Esophagus squamous epithelium (tissue), 5 donors: ENCODE measurements at regions not wholly inside any gene's neighbourhood (a gene's known extent, or its start where the extent isn't known, plus 50 kb on each side); places are given as distances from the start of the nearest gene placed in this dataset.

ENCODE experiments used
- DNase-seq: peaks from one replicate; lab custom pipeline; 2025; lab: John Stamatoyannopoulos, UW
- H3K27ac ChIP-seq, 4 donors: fragments of 200-600 bp; sonication (generic); one replicate each; pipeline ENCODE4 v1.5.1; 2016 to 2019; ENCODE audit warnings: mild to moderate bottlenecking in 1 of 4
- H3K27me3 ChIP-seq, 4 donors: fragments of 200-600 bp; sonication (generic); 1 replicate in 3 of 4; 2 replicates in 1 of 4; pipeline versions ENCODE4 v1.5.1 to v1.6.0; 2017 to 2021; ENCODE audit warnings: antibody characterized with exemption in 1 of 4
- H3K36me3 ChIP-seq, 3 donors: fragments of 200-600 bp; sonication (generic); one replicate each; pipeline ENCODE4 v1.5.1; 2016 to 2019
- H3K4me1 ChIP-seq, 3 donors: fragments of 200-600 bp; sonication (generic); one replicate each; pipeline ENCODE4 v1.5.1; 2017 to 2019
- H3K4me3 ChIP-seq, 4 donors: fragments of 200-600 bp; sonication (generic); 1 replicate in 3 of 4; 2 replicates in 1 of 4; pipeline ENCODE4 v1.5.1; 2016 to 2019; ENCODE audit warnings: mild to moderate bottlenecking in 2 of 4, moderate library complexity in 1 of 4
- H3K9me3 ChIP-seq, 3 donors: fragments of 200-600 bp; sonication (generic); one replicate each; pipeline ENCODE4 v1.5.1; 2016 to 2019
- POLR2A ChIP-seq, 4 donors: fragments of 450-650 bp; IDR thresholded peaks; one replicate each; pipeline ENCODE4 v1.6.1; 2017; ENCODE audit warnings: antibody characterized with exemption in 4 of 4, mild to moderate bottlenecking in 4 of 4, moderate library complexity in 3 of 4
- WGBS, 2 donors: methylation state at CpG; one replicate each; pipeline ENCODE4 v1.1.5; 2018; 5-methylcytosine and 5-hydroxymethylcytosine counted together
- intact Hi-C: fragments of 100-400 bp; cut with DNase I; formaldehyde crosslinking; loops from one replicate; pipeline ENCODE4 v1.15.0; 2022
- TF ChIP-seq, protein P1 (sequence below), 6 experiments: fragments of 450-650 bp in 4 of 6; fragments of 200-600 bp in 2 of 6; sonication (generic) in 2 of 6; IDR thresholded peaks; one replicate each; pipeline ENCODE4 v1.5.1; 2016 to 2019; ENCODE audit warnings: antibody characterized with exemption in 6 of 6, mild to moderate bottlenecking in 4 of 6, moderate library complexity in 4 of 6
- donor health status: DM: yes; HTN: yes; CAD: no.

DNA sequence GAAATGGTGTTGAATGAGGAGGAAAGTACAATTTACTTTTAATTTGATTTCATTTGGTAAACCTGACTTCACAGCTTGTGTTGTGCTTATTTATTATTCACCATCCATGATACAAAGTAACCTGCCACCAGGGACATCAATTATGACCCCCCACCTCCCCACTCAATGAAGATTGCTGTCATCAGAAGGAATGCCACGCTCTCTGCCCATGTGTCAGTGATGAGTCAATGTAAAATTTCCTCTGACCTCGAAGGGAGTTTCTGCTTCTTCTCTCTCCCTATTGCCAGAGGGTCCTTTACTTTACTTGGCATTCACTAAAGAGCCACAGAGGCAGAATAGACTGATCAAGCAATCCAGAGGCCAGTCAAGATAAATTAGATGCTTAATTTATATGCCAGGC lies 759.7 kb downstream of the CDH11 start:
- 37 to 48% methylated on average over 2 of the region's 2 CpGs for WGBS, 2 donors

DNA sequence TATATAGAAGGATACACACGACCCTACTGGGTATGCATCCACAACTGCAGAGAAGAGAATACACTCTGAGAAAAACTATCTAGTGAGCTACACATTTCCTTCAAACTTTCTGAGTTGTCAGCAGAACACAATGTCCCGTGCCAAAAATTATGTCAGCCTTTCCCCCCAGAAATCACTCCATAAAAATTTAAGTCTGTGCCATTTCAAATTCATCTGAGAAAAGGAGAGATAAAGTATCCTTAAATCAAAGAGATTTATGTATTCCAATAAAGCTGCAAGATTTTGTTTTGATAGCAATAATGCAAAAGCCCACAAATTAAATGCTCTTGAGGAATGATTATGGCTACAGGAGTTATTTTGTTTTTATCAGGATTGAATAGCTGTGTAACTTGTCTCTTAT lies 760.1 kb downstream of the CDH11 start:
- H3K9me3 ChIP-seq = no peaks in the 10 kb centered on the region
- TF ChIP-seq, protein P1, sequence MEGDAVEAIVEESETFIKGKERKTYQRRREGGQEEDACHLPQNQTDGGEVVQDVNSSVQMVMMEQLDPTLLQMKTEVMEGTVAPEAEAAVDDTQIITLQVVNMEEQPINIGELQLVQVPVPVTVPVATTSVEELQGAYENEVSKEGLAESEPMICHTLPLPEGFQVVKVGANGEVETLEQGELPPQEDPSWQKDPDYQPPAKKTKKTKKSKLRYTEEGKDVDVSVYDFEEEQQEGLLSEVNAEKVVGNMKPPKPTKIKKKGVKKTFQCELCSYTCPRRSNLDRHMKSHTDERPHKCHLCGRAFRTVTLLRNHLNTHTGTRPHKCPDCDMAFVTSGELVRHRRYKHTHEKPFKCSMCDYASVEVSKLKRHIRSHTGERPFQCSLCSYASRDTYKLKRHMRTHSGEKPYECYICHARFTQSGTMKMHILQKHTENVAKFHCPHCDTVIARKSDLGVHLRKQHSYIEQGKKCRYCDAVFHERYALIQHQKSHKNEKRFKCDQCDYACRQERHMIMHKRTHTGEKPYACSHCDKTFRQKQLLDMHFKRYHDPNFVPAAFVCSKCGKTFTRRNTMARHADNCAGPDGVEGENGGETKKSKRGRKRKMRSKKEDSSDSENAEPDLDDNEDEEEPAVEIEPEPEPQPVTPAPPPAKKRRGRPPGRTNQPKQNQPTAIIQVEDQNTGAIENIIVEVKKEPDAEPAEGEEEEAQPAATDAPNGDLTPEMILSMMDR (IDR thresholded peaks at IDR 0.05) = no peak
- TF ChIP-seq POLR2A (IDR thresholded peaks at IDR 0.05) = no peak
- no peaks in the 10 kb centered on the region for H3K27me3 ChIP-seq
- 34 to 46% methylated on average over 2 of the region's 2 CpGs for WGBS, 2 donors
- no peaks in the 10 kb centered on the region for H3K4me1 ChIP-seq
- H3K36me3 ChIP-seq = no peaks in the 10 kb centered on the region
- no peak for DNase-seq
- intact Hi-C loops = no loop called here
- H3K27ac ChIP-seq = no peak overlapping the region
- no peak overlapping the region for H3K4me3 ChIP-seq

More for the DNA sequence above, 759.7 kb downstream of the CDH11 start:
- no peaks in the 10 kb centered on the region for H3K9me3 ChIP-seq
- TF ChIP-seq, protein P1 (IDR thresholded peaks at IDR 0.05) = no peak
- no peak for TF ChIP-seq POLR2A (IDR thresholded peaks at IDR 0.05)
- no peaks in the 10 kb centered on the region for H3K36me3 ChIP-seq
- intact Hi-C loops = no loop called here
- no peak overlapping the region for H3K4me3 ChIP-seq
- no peak for DNase-seq
- H3K27ac ChIP-seq = no peak overlapping the region
- H3K4me1 ChIP-seq = no peaks in the 10 kb centered on the region
- H3K27me3 ChIP-seq = no peaks in the 10 kb centered on the region

DNA sequence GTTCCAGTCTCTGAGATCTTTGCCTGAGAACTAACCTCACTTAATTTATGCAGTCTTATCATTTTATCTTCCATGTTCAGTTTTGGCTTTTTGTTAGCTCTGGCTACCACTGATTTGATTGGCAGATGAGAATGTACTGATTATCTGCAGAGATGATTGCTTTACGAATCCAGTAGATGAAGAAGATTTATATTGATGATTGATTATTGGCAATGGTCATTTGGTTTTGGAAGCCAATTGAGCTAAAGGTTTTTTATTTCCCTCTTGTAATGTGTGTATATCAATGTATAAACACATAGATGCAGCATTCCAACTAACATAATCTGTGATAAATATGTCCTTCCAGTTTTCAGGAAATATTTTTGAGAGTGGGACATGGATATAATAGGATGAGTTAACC lies 763.6 kb downstream of the CDH11 start:
- no peak for DNase-seq
- no peaks in the 10 kb centered on the region for H3K36me3 ChIP-seq
- H3K27me3 ChIP-seq = no peaks in the 10 kb centered on the region
- 78 to 90% methylated on average over 1 of the region's 1 CpG for WGBS, 2 donors
- H3K9me3 ChIP-seq = no peaks in the 10 kb centered on the region
- no peak overlapping the region for H3K27ac ChIP-seq
- TF ChIP-seq POLR2A (IDR thresholded peaks at IDR 0.05) = no peak
- TF ChIP-seq, protein P1 (IDR thresholded peaks at IDR 0.05) = no peak
- no peak overlapping the region for H3K4me3 ChIP-seq
- intact Hi-C loops = no loop called here
- no peaks in the 10 kb centered on the region for H3K4me1 ChIP-seq

DNA sequence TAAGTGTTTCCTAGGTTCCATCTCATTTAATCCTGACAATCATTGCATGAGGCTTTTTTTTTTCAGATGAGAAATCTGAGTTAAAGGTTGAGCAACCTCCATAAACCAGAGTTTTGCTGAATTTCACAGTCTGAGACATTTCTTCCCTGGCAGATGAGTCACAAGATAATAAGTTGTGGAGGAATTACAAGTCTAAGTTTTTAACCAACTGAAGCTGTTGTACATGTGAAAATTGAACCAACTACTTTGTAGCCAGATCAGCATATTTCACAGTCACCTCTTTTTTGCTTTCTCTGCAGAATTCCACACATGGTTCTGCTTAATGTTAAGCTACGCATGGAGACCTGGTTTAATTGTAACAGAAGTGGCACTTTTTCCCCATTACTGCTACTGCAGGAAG lies 765.6 kb downstream of the CDH11 start:
- DNase-seq = no peak

DNA sequence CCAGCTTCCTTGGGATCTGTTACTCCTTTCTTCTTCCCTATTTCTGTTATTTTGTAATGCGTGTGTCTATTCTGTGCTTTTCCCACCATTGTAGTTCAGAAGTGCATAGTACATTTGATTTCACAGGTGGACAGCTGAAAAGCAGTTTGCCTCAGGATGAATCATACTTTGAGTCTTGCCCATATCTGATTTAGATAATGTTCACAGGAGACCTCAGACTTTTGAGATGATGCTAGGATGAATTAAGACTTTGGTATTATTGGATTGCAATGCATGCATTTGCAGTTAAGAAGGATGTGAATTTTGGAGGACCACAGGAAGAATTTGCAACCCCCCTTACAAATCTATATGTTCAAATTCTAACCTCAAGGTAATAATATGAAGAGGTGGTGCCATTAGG lies 769.6 kb downstream of the CDH11 start:
- no peaks in the 10 kb centered on the region for H3K4me1 ChIP-seq
- H3K9me3 ChIP-seq = no peaks in the 10 kb centered on the region
- 85 to 100% methylated on average over 1 of the region's 1 CpG for WGBS, 2 donors
- no peaks in the 10 kb centered on the region for H3K27me3 ChIP-seq
- intact Hi-C loops = no loop called here
- H3K27ac ChIP-seq = no peak overlapping the region
- H3K4me3 ChIP-seq = no peak overlapping the region
- TF ChIP-seq, protein P1 (IDR thresholded peaks at IDR 0.05) = no peak
- TF ChIP-seq POLR2A (IDR thresholded peaks at IDR 0.05) = no peak
- H3K36me3 ChIP-seq = no peaks in the 10 kb centered on the region
- DNase-seq = no peak

More for the DNA sequence above, 765.6 kb downstream of the CDH11 start:
- intact Hi-C loops = no loop called here
- TF ChIP-seq POLR2A (IDR thresholded peaks at IDR 0.05) = no peak
- TF ChIP-seq, protein P1 (IDR thresholded peaks at IDR 0.05) = no peak
- H3K4me3 ChIP-seq = no peak overlapping the region
- H3K27me3 ChIP-seq = no peaks in the 10 kb centered on the region
- no peak overlapping the region for H3K27ac ChIP-seq
- H3K9me3 ChIP-seq = no peaks in the 10 kb centered on the region
- 73 to 91% methylated on average over 1 of the region's 1 CpG for WGBS, 2 donors
- no peaks in the 10 kb centered on the region for H3K4me1 ChIP-seq
- no peaks in the 10 kb centered on the region for H3K36me3 ChIP-seq
